ENCODE measurements at regions not wholly inside any gene's neighbourhood (a gene's known extent, or its start where the extent isn't known, plus 50 kb on each side); places are given as distances from the start of the nearest gene placed in this dataset.

DNA sequence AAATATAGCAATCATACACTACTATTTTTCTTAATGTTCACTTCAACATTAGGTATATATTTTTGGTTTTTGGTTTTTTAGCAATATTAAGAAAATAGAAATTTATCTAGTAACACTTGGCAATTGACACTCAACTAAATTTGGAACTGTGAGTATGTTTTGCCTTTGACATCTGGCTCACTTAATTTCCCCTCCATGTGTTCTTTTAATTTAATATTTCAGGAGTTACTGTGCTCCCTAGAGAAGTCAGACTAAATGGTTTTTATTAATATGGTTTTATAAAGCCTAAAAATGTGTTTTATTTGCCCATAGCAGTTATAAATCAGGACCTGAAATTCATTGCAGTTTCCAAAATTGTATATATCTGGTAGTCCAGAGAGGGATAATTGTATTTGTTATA lies 175.3 kb upstream of the AVPR1A start:
- Mint-ChIP-seq H3K4me3 (no peak overlapping the region), H3K9me3 (peaks cover 0 to 9% (median 3%) of the 10 kb centered on the region in 7 donors), H3K27me3 (ENCODE audit: low read depth in 3 of 3) (peaks cover 0 to 1% (median 0%) of the 10 kb centered on the region in 3 donors), H3K36me3 (no peaks in the 10 kb centered on the region), H3K27ac (no peak overlapping the region), H3K4me1 (no peaks in the 10 kb centered on the region)
- Histone ChIP-seq H4K20me1 (ENCODE audit: insufficient read depth, low read length) (no peaks in the 10 kb centered on the region), H3K4me1 (ENCODE audit: control insufficient read depth in 1 of 2, insufficient read depth in 2 of 2, low read length in 2 of 2) (no peaks in the 10 kb centered on the region), H3K9ac (ENCODE audit: insufficient read depth, low read length, poor library complexity, severe bottlenecking) (no peak overlapping the region), H3K4me2 (replicated peaks; ENCODE audit: extremely low read depth, low read length, poor library complexity, severe bottlenecking) (no peak overlapping the region), H3K27ac (ENCODE audit: low read depth in 1 of 2, low read length in 2 of 2) (no peak overlapping the region), H3K9me3 (replicated peaks in 1 of 2; ENCODE audit: control insufficient read depth in 1 of 2, insufficient read depth in 1 of 2, low read length in 2 of 2) (peaks cover 0 to 4% of the 10 kb centered on the region in 2 donors), H3K27me3 (ENCODE audit: control insufficient read depth in 2 of 2, insufficient read depth in 2 of 2, low read length in 2 of 2) (no peaks in the 10 kb centered on the region), H3K4me3 (replicated peaks in 1 of 3; ENCODE audit: low read depth in 2 of 3, low read length in 3 of 3) (no peak overlapping the region), H2AFZ (ENCODE audit: insufficient read depth, low read depth, low read length, poor library complexity, severe bottlenecking) (no peak overlapping the region), H3K79me2 (ENCODE audit: insufficient read depth, low read length) (no peaks in the 10 kb centered on the region), H3K36me3 (replicated peaks in 1 of 2; ENCODE audit: control insufficient read depth in 1 of 2, insufficient read depth in 2 of 2, low read length in 2 of 2) (no peaks in the 10 kb centered on the region)
- TF ChIP-seq, protein P1, sequence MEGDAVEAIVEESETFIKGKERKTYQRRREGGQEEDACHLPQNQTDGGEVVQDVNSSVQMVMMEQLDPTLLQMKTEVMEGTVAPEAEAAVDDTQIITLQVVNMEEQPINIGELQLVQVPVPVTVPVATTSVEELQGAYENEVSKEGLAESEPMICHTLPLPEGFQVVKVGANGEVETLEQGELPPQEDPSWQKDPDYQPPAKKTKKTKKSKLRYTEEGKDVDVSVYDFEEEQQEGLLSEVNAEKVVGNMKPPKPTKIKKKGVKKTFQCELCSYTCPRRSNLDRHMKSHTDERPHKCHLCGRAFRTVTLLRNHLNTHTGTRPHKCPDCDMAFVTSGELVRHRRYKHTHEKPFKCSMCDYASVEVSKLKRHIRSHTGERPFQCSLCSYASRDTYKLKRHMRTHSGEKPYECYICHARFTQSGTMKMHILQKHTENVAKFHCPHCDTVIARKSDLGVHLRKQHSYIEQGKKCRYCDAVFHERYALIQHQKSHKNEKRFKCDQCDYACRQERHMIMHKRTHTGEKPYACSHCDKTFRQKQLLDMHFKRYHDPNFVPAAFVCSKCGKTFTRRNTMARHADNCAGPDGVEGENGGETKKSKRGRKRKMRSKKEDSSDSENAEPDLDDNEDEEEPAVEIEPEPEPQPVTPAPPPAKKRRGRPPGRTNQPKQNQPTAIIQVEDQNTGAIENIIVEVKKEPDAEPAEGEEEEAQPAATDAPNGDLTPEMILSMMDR (IDR thresholded peaks at IDR 0.05) = no peak
- no peak for DNase-seq
- intact Hi-C loops (cut with micrococcal nuclease) = no loop called here

DNA sequence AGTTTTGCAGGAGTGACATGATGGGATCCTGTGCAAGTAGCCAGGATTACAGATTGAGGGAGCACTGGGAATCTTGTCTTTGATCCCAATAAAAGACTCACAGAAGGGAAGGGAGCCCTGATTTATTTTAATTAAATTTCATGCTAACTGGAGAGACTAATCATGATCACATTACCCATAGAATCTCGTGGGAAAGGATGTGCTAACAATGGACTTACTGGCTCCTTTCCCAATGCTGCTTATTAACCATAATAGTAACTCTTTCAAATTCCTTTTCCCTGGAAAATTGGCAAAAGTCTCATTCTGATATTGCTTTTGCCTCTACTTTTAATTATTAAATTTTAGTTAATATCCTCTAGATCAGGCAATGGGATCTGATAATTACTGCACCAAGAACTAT lies 174.8 kb upstream of the AVPR1A start:
- Histone ChIP-seq H3K9ac (ENCODE audit: insufficient read depth, low read length, poor library complexity, severe bottlenecking) (no peak overlapping the region), H3K79me2 (ENCODE audit: insufficient read depth, low read length) (no peaks in the 10 kb centered on the region), H4K20me1 (ENCODE audit: insufficient read depth, low read length) (no peaks in the 10 kb centered on the region), H3K4me1 (ENCODE audit: control insufficient read depth in 1 of 2, insufficient read depth in 2 of 2, low read length in 2 of 2) (no peaks in the 10 kb centered on the region), H3K27me3 (ENCODE audit: control insufficient read depth in 2 of 2, insufficient read depth in 2 of 2, low read length in 2 of 2) (no peaks in the 10 kb centered on the region), H3K9me3 (replicated peaks in 1 of 2; ENCODE audit: control insufficient read depth in 1 of 2, insufficient read depth in 1 of 2, low read length in 2 of 2) (no peaks in the 10 kb centered on the region), H3K36me3 (replicated peaks in 1 of 2; ENCODE audit: control insufficient read depth in 1 of 2, insufficient read depth in 2 of 2, low read length in 2 of 2) (no peaks in the 10 kb centered on the region), H3K4me2 (replicated peaks; ENCODE audit: extremely low read depth, low read length, poor library complexity, severe bottlenecking) (no peak overlapping the region), H3K4me3 (replicated peaks in 1 of 3; ENCODE audit: low read depth in 2 of 3, low read length in 3 of 3) (no peak overlapping the region), H3K27ac (ENCODE audit: low read depth in 1 of 2, low read length in 2 of 2) (no peak overlapping the region), H2AFZ (ENCODE audit: insufficient read depth, low read depth, low read length, poor library complexity, severe bottlenecking) (no peak overlapping the region)
- Mint-ChIP-seq H3K27me3 (ENCODE audit: low read depth in 3 of 3) (peaks cover 0 to 1% (median 0%) of the 10 kb centered on the region in 3 donors), H3K4me3 (no peak overlapping the region), H3K27ac (no peak overlapping the region), H3K36me3 (no peaks in the 10 kb centered on the region), H3K9me3 (peaks cover 0 to 7% (median 1%) of the 10 kb centered on the region in 7 donors), H3K4me1 (no peaks in the 10 kb centered on the region)
- no peak for DNase-seq
- intact Hi-C loops (cut with micrococcal nuclease) = no loop called here
- TF ChIP-seq, protein P1 (IDR thresholded peaks at IDR 0.05) = no peak
- WGBS (ENCODE audit: insufficient coverage) = no CpG with 5 or more reads among the region's 1 CpG
